ENCODE measurements at regions not wholly inside any gene's neighbourhood (a gene's known extent, or its start where the extent isn't known, plus 50 kb on each side); places are given as distances from the start of the nearest gene placed in this dataset.
"Not testable (repeated sequence)": the region's sequence is repeated elsewhere in the genome, so short reads cannot be mapped to it uniquely, and the experiment has no call there.

DNA sequence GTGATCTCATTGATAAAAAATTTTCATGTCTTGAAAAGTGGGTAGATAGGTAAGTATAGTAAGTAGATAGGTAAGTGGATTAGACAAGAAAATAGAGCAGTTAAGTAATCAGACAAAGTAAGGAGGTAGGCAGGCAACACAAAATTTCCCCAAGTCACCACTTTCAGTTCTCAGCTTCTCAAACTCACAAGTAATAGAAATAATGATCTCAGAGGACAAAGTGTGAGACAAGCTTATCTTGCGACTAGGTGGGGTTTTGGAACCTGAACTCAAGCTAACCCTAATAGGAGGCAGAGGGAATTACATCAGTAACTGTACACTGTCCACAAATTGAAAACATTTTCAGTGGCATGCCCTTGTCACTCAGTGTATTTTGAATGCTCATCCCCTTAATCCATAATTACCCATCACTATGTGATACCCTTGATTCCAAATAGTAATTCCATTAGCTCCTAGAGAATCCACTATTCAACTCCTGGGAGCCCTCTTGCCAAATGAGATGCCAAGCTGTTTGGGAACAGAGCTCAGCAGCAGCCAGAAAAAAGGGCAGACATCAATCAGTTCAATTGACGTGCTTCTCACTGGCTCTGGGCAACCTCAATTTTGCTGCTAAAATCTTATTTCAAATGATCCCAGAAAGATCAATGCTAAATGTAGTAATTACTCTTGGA, 703.2 kb downstream of the XPNPEP1 start:
- Histone ChIP-seq H3K4me1 (ENCODE audit: control insufficient read depth, insufficient read depth, low read length) (no peaks in the 10 kb centered on the region), H3K9ac (ENCODE audit: low read length in 2 of 2) (no peak overlapping the region), H3K36me3 (ENCODE audit: control insufficient read depth in 2 of 2, insufficient read depth in 2 of 2, low read length in 2 of 2) (no peaks in the 10 kb centered on the region), H3K27ac (ENCODE audit: low read length) (no peak overlapping the region), H3K4me3 (ENCODE audit: low read length in 2 of 2) (no peak overlapping the region), H3K9me3 (ENCODE audit: control insufficient read depth in 2 of 2, low read length in 2 of 2) (no peaks in the 10 kb centered on the region), H3K27me3 (ENCODE audit: control insufficient read depth in 1 of 2, insufficient read depth in 2 of 2, low read length in 2 of 2) (no peaks in the 10 kb centered on the region)

DNA sequence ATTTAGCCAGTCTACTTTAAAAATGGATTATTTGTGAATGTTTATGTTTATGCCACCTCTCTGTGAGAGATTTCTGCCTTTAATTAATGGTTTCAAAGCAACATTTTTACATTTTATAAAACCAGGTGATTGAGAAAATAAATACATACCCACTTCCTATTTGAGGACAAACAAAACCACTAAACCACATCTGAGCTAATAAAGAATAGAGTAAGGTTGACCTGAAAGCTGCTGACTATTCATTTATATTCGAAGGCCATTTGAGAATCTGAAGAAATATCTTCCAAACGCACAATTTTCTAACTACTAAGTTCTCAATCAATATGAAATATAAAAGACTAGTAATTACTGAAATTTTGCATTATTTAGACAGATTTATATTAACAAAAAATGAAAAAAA, 705.1 kb downstream of the XPNPEP1 start:
- Histone ChIP-seq H3K27ac (ENCODE audit: low read length) (no peak overlapping the region), H3K36me3 (ENCODE audit: control insufficient read depth in 2 of 2, insufficient read depth in 2 of 2, low read length in 2 of 2) (no peaks in the 10 kb centered on the region), H3K9me3 (ENCODE audit: control insufficient read depth in 2 of 2, low read length in 2 of 2) (no peaks in the 10 kb centered on the region), H3K27me3 (ENCODE audit: control insufficient read depth in 1 of 2, insufficient read depth in 2 of 2, low read length in 2 of 2) (no peaks in the 10 kb centered on the region), H3K4me1 (ENCODE audit: control insufficient read depth, insufficient read depth, low read length) (no peaks in the 10 kb centered on the region), H3K9ac (ENCODE audit: low read length in 2 of 2) (no peak overlapping the region), H3K4me3 (ENCODE audit: low read length in 2 of 2) (no peak overlapping the region)

DNA sequence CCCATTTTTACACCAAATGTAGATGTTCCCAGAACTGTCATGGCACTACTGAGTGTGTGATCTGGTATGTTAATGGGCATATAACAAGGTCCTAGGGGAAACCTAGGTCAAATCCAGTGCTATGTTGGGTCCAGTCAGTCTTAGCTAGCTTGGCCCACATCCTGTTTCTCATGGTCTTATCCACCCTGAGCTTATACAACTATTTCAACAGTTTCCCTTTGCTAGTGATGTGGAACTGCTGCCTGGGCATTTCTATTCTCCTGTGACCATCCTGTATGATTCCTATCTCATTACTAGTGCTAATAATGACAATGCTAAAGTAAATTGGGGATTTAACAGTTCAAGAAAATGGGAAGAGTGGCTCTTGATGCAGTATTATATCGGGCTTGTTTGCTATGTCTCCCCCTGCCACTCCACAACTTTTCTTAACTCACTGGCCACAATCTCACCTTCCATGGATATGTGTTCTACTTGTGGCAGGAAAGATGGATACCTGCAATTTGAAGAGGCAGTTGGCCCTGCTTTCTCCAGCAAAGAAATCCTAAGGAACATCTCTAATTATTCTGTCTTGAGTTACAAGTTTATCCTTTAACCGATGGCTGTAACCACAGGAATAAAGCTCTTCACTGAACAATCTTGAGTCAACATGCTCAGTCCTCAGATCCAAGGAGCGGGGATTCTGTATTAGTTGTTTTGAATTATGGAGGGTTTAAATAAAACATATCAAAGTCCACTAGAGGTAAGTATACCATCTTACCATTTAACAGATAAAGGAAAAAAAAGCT, 707.8 kb downstream of the XPNPEP1 start:
- Histone ChIP-seq H3K36me3 (ENCODE audit: control insufficient read depth in 2 of 2, insufficient read depth in 2 of 2, low read length in 2 of 2) (no peaks in the 10 kb centered on the region), H3K27me3 (ENCODE audit: control insufficient read depth in 1 of 2, insufficient read depth in 2 of 2, low read length in 2 of 2) (no peaks in the 10 kb centered on the region), H3K9ac (ENCODE audit: low read length in 2 of 2) (no peak overlapping the region), H3K9me3 (ENCODE audit: control insufficient read depth in 2 of 2, low read length in 2 of 2) (peaks cover 0 to 3% of the 10 kb centered on the region in 2 donors), H3K4me1 (ENCODE audit: control insufficient read depth, insufficient read depth, low read length) (no peaks in the 10 kb centered on the region), H3K4me3 (ENCODE audit: low read length in 2 of 2) (no peak overlapping the region), H3K27ac (ENCODE audit: low read length) (no peak overlapping the region)

DNA sequence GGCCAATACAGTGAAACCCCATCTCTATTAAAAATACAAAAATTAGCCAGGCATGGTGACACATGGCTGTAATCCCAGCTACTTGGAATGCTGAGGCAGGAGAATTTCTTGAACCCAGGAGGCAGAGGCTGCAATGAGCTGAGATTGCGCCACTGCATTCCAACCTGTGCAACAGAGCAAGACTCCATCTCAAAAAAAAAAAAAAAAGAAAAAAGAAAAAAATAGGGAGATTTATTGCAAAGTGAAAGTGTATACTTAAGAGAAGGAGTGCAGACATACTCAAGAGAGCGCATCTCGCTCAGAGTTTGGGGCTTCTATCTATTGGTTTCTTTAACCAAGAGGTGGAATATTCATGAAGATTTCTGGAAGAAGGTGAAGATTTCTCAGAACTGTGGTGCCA, 708.4 kb downstream of the XPNPEP1 start:
- H3K4me3 ChIP-seq (ENCODE audit: low read length in 2 of 2); H3K36me3 ChIP-seq (ENCODE audit: control insufficient read depth in 2 of 2, insufficient read depth in 2 of 2, low read length in 2 of 2); H3K27ac ChIP-seq (ENCODE audit: low read length); H3K27me3 ChIP-seq (ENCODE audit: control insufficient read depth in 1 of 2, insufficient read depth in 2 of 2, low read length in 2 of 2); H3K9ac ChIP-seq (ENCODE audit: low read length in 2 of 2); H3K9me3 ChIP-seq (ENCODE audit: control insufficient read depth in 2 of 2, low read length in 2 of 2); H3K4me1 ChIP-seq (ENCODE audit: control insufficient read depth, insufficient read depth, low read length): not testable (repeated sequence)

DNA sequence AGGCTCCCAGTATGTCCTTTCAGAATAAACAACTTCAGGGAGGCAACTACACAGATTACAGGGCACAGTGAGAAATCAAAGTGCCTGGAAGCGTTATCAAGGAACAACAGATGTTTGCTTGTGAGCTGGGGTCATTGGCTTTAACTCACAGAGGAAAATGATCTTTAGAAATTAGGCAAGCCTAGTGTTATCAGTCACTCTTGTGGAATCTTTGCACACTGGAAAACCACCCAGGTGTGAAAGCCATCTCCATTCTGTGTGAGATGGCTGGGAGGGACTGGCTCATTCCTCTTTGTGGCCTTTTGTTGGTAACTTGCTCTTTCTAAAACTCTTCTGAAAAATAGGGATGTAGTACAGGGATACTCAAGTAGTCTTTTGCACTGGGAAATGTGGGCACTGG, 716.0 kb downstream of the XPNPEP1 start:
- Histone ChIP-seq H3K27ac (ENCODE audit: low read length) (no peak overlapping the region), H3K9ac (ENCODE audit: low read length in 2 of 2) (no peak overlapping the region), H3K9me3 (ENCODE audit: control insufficient read depth in 2 of 2, low read length in 2 of 2) (peaks cover 0 to 3% of the 10 kb centered on the region in 2 donors), H3K27me3 (ENCODE audit: control insufficient read depth in 1 of 2, insufficient read depth in 2 of 2, low read length in 2 of 2) (no peaks in the 10 kb centered on the region), H3K4me3 (ENCODE audit: low read length in 2 of 2) (no peak overlapping the region), H3K4me1 (ENCODE audit: control insufficient read depth, insufficient read depth, low read length) (no peaks in the 10 kb centered on the region), H3K36me3 (ENCODE audit: control insufficient read depth in 2 of 2, insufficient read depth in 2 of 2, low read length in 2 of 2) (no peaks in the 10 kb centered on the region)

DNA sequence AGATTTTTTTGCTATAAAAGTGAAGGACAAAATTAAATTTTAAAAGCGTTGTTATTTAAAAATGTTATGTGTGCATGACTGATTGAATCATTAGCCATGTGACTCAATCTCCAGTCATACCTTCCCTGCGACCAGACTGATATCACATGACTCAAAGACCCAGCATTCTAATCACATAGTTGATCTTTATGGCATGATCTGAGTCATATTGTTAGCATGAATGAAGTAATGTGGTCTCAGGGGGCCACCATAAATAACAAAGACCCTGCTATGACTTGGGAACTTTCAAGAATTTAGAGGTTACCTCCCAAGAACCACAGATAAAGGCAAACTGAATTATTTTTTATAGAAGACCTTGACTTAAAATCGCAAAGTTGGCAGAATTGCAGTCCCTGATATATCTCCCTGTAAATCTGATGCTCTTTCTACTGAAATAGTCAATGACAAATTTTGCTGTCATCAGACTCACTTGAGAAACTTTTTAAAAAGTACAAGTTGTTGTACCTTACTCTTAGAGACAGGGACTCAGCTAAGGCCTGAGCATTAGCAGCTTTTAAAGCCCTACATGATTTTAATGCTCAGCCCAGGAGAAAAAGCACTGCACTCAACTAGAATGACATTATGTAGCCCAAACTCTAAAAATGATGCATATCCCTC, 717.3 kb downstream of the XPNPEP1 start:
- Histone ChIP-seq H3K4me3 (ENCODE audit: low read length in 2 of 2) (no peak overlapping the region), H3K27ac (ENCODE audit: low read length) (no peak overlapping the region), H3K9ac (ENCODE audit: low read length in 2 of 2) (no peak overlapping the region), H3K9me3 (ENCODE audit: control insufficient read depth in 2 of 2, low read length in 2 of 2) (peaks cover 0 to 3% of the 10 kb centered on the region in 2 donors), H3K4me1 (ENCODE audit: control insufficient read depth, insufficient read depth, low read length) (no peaks in the 10 kb centered on the region), H3K27me3 (ENCODE audit: control insufficient read depth in 1 of 2, insufficient read depth in 2 of 2, low read length in 2 of 2) (no peaks in the 10 kb centered on the region), H3K36me3 (ENCODE audit: control insufficient read depth in 2 of 2, insufficient read depth in 2 of 2, low read length in 2 of 2) (no peaks in the 10 kb centered on the region)

DNA sequence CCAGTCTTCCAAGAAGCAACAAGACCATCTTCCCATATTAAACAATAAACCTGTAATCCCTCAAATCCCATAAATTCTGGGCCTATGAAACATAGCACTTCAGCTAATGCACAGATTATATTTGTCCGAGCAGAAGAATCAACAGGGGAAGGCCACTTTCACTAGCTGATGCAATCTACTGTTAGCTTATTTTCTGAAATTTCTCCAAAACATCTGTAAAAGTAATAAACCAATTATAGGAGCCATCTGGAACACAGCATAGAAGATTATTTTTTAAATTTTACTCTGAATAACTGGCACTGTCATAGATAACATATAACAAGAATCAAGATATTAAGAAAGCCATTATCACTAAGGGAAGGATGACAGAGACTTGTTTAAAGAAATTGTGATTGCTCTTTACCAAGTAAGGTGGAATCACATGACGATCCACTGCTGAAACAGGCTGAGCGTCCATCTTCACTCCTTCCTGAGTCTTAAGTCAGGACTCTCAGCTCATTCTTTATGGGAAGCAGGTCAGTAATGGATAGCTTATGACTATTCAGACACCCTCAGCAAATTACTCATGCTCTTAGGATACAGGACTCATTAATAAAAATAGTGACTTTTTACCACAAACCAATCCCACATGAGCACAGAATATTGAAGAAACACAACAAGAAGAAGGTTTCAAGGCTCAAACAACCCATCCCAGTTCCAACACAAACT, 719.5 kb downstream of the XPNPEP1 start:
- Histone ChIP-seq H3K4me1 (ENCODE audit: control insufficient read depth, insufficient read depth, low read length) (no peaks in the 10 kb centered on the region), H3K27ac (ENCODE audit: low read length) (no peak overlapping the region), H3K4me3 (ENCODE audit: low read length in 2 of 2) (no peak overlapping the region), H3K9ac (ENCODE audit: low read length in 2 of 2) (no peak overlapping the region), H3K27me3 (ENCODE audit: control insufficient read depth in 1 of 2, insufficient read depth in 2 of 2, low read length in 2 of 2) (no peaks in the 10 kb centered on the region), H3K36me3 (ENCODE audit: control insufficient read depth in 2 of 2, insufficient read depth in 2 of 2, low read length in 2 of 2) (no peaks in the 10 kb centered on the region), H3K9me3 (ENCODE audit: control insufficient read depth in 2 of 2, low read length in 2 of 2) (no peaks in the 10 kb centered on the region)

DNA sequence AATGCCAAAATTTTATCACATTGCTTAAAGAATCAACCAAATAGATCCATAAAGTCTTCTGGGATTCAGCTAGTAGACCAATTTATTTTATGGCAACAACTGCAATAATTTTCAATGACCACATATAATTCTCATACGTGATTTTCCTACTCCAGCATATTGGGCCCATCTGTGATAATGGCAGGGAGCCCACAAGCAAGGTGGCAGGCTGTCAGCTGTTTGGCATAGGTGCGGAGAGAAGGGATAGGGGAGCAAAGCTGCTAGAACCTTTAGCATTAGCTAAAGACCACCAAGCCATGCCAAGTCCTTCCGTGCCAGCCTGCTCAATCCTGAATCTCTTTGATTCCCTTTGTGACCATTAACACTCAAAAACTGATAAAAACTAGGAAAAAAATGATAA, 721.2 kb downstream of the XPNPEP1 start:
- Histone ChIP-seq H3K4me3 (ENCODE audit: low read length in 2 of 2) (no peak overlapping the region), H3K4me1 (ENCODE audit: control insufficient read depth, insufficient read depth, low read length) (no peaks in the 10 kb centered on the region), H3K36me3 (ENCODE audit: control insufficient read depth in 2 of 2, insufficient read depth in 2 of 2, low read length in 2 of 2) (no peaks in the 10 kb centered on the region), H3K9ac (ENCODE audit: low read length in 2 of 2) (no peak overlapping the region), H3K9me3 (ENCODE audit: control insufficient read depth in 2 of 2, low read length in 2 of 2) (no peaks in the 10 kb centered on the region), H3K27ac (ENCODE audit: low read length) (no peak overlapping the region), H3K27me3 (ENCODE audit: control insufficient read depth in 1 of 2, insufficient read depth in 2 of 2, low read length in 2 of 2) (no peaks in the 10 kb centered on the region)

DNA sequence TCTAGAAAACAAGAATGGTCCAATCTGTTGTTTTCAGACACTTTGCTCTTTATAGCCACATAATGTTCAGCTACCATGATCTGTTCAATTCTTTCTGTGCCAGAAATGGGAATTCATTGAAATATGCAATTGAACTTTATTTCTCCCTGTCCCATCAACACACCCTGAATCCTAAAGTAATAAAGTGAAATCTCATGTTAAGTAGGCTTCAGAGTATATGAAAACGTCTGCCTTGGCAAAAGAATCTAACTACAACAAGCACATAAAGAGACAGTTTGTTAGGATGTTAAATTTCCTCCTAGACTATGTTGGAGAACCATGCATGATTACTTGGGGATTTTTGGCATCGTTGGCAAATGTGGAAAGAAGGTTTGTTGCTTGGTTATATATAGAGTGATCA, 722.7 kb downstream of the XPNPEP1 start:
- Histone ChIP-seq H3K9me3 (ENCODE audit: control insufficient read depth in 2 of 2, low read length in 2 of 2) (no peaks in the 10 kb centered on the region), H3K27ac (ENCODE audit: low read length) (no peak overlapping the region), H3K27me3 (ENCODE audit: control insufficient read depth in 1 of 2, insufficient read depth in 2 of 2, low read length in 2 of 2) (no peaks in the 10 kb centered on the region), H3K4me1 (ENCODE audit: control insufficient read depth, insufficient read depth, low read length) (no peaks in the 10 kb centered on the region), H3K4me3 (ENCODE audit: low read length in 2 of 2) (no peak overlapping the region), H3K36me3 (ENCODE audit: control insufficient read depth in 2 of 2, insufficient read depth in 2 of 2, low read length in 2 of 2) (no peaks in the 10 kb centered on the region), H3K9ac (ENCODE audit: low read length in 2 of 2) (no peak overlapping the region)

DNA sequence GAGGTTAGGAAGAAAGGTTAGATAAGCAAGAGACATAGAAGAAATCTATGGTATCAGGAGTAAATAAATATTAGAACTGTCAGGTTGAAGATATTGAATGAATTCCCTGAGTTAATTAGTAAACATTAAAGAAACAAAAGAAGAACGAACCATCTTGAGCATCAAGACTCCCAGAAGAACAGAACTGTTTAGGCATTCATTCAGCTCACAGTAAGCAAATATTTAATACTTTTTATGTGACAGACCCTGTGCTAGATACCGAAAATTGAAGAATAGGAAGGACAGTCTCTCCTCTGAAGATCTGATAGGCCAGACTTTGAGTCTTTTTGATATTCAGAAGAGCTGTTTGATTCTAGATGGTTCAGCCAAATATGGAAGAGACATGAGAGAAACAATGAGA, 731.5 kb downstream of the XPNPEP1 start:
- Histone ChIP-seq H3K4me1 (ENCODE audit: control insufficient read depth, insufficient read depth, low read length) (no peaks in the 10 kb centered on the region), H3K9me3 (ENCODE audit: control insufficient read depth in 2 of 2, low read length in 2 of 2) (peaks cover 8 to 9% of the 10 kb centered on the region in 2 donors), H3K9ac (ENCODE audit: low read length in 2 of 2) (no peak overlapping the region), H3K4me3 (ENCODE audit: low read length in 2 of 2) (no peak overlapping the region), H3K27ac (ENCODE audit: low read length) (no peak overlapping the region), H3K27me3 (ENCODE audit: control insufficient read depth in 1 of 2, insufficient read depth in 2 of 2, low read length in 2 of 2) (no peaks in the 10 kb centered on the region), H3K36me3 (ENCODE audit: control insufficient read depth in 2 of 2, insufficient read depth in 2 of 2, low read length in 2 of 2) (no peaks in the 10 kb centered on the region)

Measured in stomach smooth muscle (tissue), 2 donors.